ENCODE measurements at regions not wholly inside any gene's neighbourhood (a gene's known extent, or its start where the extent isn't known, plus 50 kb on each side); places are given as distances from the start of the nearest gene placed in this dataset.

DNA sequence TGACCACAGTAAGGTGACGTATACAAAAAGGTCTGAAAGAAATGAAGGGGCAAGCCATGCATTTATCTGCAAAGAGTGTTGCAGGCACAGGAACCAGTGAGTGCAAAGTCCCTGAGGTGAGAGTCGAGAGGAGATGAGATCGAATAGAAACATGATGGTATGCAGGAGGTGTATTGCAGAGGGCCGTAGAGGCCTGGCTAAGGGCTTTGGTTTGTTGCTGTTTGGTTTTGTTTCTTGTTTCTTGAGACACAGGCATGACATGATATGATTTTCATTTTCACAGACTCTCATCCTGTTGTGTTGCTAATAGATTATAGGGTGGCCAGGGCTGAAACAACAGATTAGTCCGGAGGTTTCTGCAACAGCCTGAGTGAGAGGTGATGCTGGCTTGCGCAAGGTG lies 80.4 kb downstream of the HSPH1 start:
- DNase-seq (ENCODE audit: insufficient read length, low spot score) (no peak), FAIRE-seq (no peak)
- TF ChIP-seq POLR2A (IDR thresholded peaks at IDR 0.05; ENCODE audit: low read depth, low read length): no peak

DNA sequence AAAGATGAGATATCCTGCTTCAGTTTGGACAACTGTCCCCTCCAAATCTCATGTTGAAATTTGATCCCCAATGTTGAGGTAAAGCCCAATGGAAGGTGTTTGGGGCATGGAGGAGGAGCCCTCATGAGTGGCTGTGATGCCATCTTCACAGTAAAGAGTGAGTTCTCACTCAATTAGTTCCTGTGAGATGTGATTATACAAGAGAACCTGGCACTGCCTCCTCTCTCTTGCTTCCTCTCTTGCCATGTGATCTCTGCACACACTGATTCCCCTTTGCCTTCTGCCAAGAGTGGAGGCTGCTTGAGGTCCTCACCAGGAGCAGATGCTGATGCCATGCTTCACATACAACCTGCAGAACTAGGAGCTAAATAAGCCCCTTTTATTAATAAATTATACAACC lies 86.9 kb downstream of the HSPH1 start:
- FAIRE-seq (no peak), DNase-seq (ENCODE audit: insufficient read length, low spot score) (no peak)
- TF ChIP-seq POLR2A (IDR thresholded peaks at IDR 0.05; ENCODE audit: low read depth, low read length): no peak

DNA sequence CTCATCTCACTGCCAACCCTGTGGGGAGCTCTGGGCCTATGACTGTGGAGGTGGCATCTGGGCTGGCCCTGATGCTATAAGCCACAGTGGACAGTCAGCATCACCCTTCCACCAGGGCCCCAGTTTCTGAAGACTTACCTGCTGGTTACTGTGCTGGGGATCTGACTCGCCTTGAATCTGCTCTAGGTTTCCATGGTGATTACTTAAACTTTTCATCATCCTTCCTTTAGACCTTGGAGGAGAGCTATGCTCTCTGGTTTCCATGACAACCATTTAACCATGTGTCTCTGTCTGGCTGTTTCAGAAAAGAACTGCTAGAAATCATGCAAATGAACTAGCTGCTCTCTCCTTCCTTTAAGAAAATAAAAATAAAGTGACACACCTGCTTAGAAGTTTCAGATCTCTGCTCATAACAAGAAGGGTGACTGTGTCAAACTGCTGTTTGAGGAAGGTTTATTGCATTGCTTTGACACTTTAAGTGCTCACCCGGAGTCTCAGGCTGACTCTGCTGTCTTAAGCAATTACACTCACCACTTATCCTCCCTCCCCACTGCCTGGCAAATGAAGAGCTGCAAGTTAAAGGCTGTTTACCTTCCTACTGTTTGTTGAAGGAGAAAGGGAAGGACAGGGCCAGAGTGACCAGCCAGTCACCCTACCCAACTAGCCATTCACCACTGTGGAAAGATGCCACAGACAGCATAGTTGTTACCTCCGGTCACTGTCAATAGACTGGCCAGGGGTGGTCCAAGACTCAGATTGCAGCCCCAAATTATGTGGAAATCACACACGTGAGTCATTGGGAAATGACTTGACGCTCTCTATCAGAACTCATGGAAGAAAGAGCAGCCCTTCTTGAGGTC lies 87.6 kb downstream of the HSPH1 start:
- DNase-seq (ENCODE audit: insufficient read length, low spot score) (no peak), FAIRE-seq (no peak)
- no peak for TF ChIP-seq POLR2A (IDR thresholded peaks at IDR 0.05; ENCODE audit: low read depth, low read length)

DNA sequence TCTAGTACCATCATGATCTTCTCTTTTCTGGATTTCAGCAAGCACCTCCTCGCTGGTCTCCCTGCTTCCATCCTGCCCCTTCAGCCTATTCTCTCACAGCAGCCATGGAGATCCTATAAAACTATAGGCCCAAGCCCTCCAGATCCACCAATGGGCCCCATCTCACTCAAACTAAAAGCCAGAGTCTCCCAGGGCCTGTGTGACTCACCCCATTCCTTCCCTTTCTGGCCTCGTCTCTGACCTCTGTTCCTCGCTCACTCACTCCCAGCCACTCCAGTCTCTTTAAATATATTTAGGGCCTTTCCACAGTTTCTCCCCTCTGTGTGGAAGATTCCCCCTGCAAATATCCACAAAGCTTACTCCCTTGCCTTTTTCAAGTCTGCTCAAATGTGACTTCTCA lies 89.7 kb downstream of the HSPH1 start:
- DNase-seq (ENCODE audit: insufficient read length, low spot score) (no peak), FAIRE-seq (no peak)
- no peak for TF ChIP-seq POLR2A (IDR thresholded peaks at IDR 0.05; ENCODE audit: low read depth, low read length)

DNA sequence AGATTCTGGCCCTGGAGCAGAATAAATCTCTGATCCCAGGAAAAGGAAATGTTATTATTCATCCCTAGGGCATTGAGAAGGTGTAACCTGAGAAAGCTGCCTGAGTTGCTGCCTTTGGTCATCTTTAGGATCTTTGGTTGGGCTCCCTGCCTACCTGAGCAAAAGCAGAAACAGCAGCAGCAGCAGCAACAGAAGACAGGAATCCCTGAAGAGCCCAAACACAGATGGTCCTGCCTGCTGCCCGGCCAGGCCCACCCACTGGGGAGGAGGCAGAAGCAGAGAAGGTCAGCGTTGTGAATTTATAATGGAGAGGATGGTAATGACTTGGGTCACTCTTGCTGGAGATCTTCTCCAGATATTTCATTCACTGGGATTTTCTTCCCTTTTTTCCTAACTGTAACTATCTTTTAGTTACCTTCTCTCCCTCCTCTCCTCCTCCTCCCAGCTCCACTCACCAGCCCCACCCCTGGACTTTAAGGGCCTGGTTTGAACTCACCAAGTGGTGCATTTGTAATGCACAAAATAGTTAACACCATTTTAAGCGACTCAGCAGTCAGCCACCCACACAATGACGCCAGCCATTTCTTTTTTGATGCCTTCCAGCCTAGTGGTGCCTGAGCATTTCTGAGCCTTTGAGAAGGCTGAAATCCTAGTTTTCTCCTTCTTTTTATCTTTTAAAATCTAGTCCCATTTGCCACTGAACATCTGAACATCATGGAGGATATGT lies 91.7 kb downstream of the HSPH1 start:
- DNase-seq (ENCODE audit: insufficient read length, low spot score): no peak
- no peak for FAIRE-seq
- TF ChIP-seq POLR2A (IDR thresholded peaks at IDR 0.05; ENCODE audit: low read depth, low read length): no peak

DNA sequence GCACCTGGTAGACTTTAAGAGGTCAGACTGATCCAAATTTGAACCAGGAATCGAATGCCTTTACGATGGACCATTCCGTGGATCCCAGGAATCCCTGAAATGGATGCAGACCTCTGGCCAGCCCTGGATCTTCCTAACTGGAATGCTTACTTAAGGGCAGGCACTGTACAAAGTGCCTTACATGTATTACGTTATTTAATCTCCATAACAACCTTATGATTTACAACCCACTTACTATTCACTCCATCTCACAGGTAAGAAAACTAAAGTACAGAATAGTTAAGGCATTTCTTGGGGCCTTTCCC lies 93.6 kb downstream of the HSPH1 start:
- DNase-seq (ENCODE audit: insufficient read length, low spot score) (no peak), FAIRE-seq (no peak)
- no peak for TF ChIP-seq POLR2A (IDR thresholded peaks at IDR 0.05; ENCODE audit: low read depth, low read length)

DNA sequence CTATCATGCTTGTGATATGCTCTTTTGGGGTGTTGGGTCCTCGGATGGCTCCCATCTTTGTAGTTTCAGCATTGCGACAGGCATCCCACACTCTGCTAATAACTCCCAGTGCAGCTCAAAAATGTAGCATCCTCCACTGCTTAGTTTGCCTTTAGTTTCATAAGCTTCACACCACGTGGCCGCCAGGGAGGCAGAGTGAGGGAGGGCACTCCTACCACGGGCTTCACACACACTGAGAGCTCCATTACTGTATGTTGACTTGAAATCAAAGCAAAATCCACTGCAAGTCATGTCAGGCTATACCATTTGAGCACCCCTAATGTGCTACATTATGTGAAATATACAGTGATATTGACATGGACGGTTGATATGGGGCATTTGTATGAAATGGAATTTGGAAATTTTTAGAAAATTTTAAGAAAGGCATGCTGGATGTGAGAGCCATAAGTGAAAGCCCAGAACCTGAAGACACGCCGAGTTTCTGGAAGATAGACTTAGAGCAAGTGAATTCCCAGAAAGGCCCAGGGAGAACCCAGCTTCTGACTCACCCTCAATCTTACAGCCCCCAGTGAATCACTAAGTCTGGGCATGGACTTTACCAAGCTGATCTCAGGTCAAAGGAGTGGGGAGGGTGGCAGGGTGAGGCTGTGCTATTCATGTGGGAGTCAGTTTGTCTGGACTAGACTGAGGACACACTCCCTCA lies 94.1 kb downstream of the HSPH1 start:
- no peak for TF ChIP-seq POLR2A (IDR thresholded peaks at IDR 0.05; ENCODE audit: low read depth, low read length)
- FAIRE-seq (peak; percentile 84), DNase-seq (ENCODE audit: insufficient read length, low spot score) (peak; percentile 63)

DNA sequence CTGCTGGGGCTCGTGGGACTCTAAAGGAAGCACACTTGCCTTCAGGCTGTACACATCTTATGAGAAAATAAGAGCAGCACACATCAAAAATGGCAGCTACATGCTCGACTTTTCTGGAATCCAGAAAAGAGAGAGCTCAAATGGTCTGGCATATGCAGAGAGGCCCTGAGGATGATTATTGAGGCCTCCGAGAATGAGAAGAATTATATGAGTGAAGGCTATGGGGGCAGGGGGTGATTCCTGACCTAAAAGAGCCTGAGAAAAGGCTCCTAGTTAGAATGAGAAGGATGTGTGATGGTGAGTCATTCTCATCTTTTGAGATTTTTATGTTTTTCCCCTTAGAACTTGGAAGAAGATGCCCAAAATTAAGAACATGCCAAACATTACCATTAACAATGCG lies 97.1 kb downstream of the HSPH1 start:
- TF ChIP-seq POLR2A (IDR thresholded peaks at IDR 0.05; ENCODE audit: low read depth, low read length): no peak
- DNase-seq (ENCODE audit: insufficient read length, low spot score) (no peak), FAIRE-seq (no peak)

DNA sequence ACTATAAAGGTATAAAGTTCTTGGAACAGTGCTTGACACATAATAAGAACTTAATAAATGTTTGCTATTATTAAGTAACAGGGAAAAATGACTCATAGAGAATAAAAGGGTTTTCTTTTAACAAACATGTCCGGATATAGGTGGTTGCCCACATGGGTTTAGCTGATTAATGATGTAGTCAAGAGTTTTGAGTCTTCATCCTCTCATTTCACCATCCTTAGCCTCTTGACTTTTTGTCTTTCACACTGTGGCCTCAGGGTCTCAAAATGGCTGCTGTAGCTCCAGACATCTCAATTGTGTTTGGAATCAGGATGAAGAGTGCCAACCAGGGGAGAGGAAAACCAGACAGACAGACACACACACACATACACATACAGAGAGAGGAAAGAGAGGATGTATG lies 97.9 kb downstream of the HSPH1 start:
- no peak for TF ChIP-seq POLR2A (IDR thresholded peaks at IDR 0.05; ENCODE audit: low read depth, low read length)
- FAIRE-seq (no peak), DNase-seq (ENCODE audit: insufficient read length, low spot score) (no peak)

DNA sequence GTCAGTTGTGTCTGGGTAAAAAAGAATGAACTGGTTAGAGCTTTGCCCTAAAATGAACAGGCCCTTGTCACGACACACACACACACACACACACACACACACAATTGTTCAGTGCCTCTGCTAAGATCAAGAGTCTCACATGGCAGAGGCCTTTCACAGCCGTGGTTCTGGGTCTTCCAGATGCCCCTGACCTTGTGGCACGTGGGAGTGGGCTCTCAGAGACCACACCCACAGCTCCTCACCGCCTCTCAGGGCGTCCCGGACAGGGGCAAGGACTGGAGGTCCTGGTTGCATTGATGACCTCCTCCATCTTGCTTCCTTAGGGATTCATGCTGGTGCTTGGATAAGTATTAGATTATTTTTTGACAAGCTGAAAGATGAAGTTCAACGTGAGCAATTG lies 101.0 kb downstream of the HSPH1 start:
- DNase-seq (ENCODE audit: insufficient read length, low spot score) (no peak), FAIRE-seq (no peak)
- no peak for TF ChIP-seq POLR2A (IDR thresholded peaks at IDR 0.05; ENCODE audit: low read depth, low read length)

DNA sequence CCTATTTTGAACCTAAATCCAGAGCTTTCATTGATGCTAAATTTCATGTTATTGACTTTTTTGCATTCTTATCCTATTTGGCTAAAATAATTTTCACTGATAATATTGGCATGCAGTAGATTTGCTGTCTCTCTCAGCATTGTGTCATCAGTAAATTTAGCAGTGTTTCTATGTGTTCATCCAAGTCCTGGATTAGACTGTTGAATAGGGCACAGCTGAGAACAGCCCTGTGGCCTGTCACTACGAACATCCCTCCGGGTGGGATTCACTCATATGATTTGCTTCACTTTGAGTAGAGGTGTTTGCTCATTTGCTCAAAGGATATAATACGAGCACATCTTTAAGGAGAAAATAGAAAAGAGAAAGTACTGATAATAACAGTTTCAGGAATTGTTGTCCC lies 101.5 kb downstream of the HSPH1 start:
- DNase-seq (ENCODE audit: insufficient read length, low spot score): no peak
- FAIRE-seq: no peak
- no peak for TF ChIP-seq POLR2A (IDR thresholded peaks at IDR 0.05; ENCODE audit: low read depth, low read length)

DNA sequence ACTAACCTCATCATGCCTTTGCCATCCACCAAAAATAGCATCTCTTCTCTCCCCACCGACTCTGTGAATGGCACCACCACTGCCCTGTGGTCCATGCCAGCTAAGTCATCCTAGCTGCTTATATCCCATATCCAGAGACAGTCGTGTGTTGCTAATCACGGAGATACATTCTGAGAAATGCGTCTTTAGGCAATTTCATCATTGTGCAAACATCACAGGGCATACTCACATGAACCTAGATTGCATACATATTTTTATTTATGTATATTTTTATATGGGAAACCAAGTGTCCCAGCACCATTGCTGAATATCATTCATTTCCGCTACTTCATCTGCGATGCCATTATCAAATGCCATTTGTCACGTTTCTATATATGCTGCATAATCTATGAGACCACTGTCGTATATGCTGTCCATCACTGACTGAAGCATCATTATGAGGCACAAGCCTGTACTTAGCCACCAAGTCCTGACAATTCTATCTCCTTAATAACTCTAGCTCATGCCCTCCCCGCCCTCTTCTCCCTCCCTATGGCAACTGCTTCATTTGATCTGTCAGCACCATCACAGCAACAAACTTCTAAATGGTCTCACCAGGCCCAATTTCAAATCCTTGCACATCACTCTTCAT lies 104.2 kb downstream of the HSPH1 start:
- FAIRE-seq: no peak
- no peak for DNase-seq (ENCODE audit: insufficient read length, low spot score)
- no peak for TF ChIP-seq POLR2A (IDR thresholded peaks at IDR 0.05; ENCODE audit: low read depth, low read length)

DNA sequence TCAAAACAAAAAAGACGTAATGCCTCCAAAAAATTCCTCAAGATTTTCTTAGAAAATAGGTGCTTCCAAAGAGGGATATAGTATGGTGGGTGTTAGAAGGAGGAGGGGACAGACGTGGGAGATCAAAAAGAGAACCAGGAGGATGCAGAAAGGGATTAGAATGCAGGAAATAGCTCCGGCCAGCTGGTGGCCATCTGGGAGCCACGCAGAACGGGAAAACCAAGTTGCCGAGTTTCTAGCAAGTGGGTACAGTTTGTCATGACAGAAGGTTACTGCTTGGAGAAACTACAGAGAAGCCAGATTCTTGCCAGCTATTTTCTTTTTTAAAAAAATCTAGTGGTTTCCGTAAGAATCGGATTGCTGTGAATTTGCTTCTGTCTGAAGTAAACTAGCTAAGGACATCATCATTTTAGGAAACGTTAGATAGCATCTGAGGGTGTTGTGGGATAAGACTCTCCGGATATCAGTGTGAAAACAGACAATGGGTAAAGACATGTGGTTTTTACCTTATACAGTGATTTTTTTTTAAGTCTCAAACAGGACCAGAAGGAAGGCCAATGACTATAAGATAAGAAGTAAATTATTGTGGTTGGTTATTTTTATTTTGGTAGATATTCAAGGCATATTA lies 104.9 kb downstream of the HSPH1 start:
- no peak for DNase-seq (ENCODE audit: insufficient read length, low spot score)
- no peak for FAIRE-seq
- no peak for TF ChIP-seq POLR2A (IDR thresholded peaks at IDR 0.05; ENCODE audit: low read depth, low read length)

DNA sequence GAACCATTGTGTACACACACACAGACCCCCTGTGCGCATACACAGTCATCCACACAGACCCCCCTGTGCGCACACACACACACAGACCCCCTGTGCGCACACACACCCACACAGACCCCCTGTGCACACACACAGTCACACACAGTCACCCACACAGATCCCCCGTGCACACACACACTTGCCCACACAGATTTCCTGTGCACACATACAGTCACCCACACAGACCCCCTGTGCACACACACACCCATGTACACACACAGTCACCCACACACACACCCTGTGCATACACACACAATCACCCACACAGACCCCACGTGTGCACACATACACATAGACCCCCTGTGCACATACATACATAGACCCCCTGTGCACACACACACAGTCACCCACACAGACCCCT lies 106.1 kb downstream of the HSPH1 start:
- DNase-seq (ENCODE audit: insufficient read length, low spot score) (no peak), FAIRE-seq (no peak)
- no peak for TF ChIP-seq POLR2A (IDR thresholded peaks at IDR 0.05; ENCODE audit: low read depth, low read length)
